Liver (tissue), 8 donors: ENCODE measurements at regions not wholly inside any gene's neighbourhood (a gene's known extent, or its start where the extent isn't known, plus 50 kb on each side); places are given as distances from the start of the nearest gene placed in this dataset.

Experiments
- DNase-seq: peaks from one replicate; pipeline ENCODE4 v3.0.0-alpha.2; 2017; ENCODE audit warnings: low spot score
- H3K27ac ChIP-seq, 2 donors: one replicate each; pipeline ENCODE4 v1.7.0; 2013; ENCODE audit warnings: inconsistent platforms in 2 of 2, low read length in 2 of 2, control low read depth in 1 of 2, low read depth in 1 of 2, mild to moderate bottlenecking in 1 of 2
- H3K27me3 ChIP-seq, 4 donors: one replicate each; pipeline versions ENCODE4 v1.6.1 to v1.7.0; 2013; ENCODE audit warnings: low read length in 3 of 4, inconsistent platforms in 1 of 4, mild to moderate bottlenecking in 1 of 4, moderate library complexity in 1 of 4; ENCODE audit not compliant: control insufficient read depth in 4 of 4, insufficient read depth in 4 of 4
- H3K36me3 ChIP-seq, 4 donors: one replicate each; pipeline versions ENCODE4 v1.6.1 to v1.7.0; 2013; ENCODE audit warnings: low read length in 3 of 4, mild to moderate bottlenecking in 3 of 4, low read depth in 1 of 4, moderate library complexity in 1 of 4; ENCODE audit not compliant: control insufficient read depth in 4 of 4, insufficient read depth in 3 of 4
- H3K4me1 ChIP-seq, 4 donors: one replicate each; pipeline versions ENCODE4 v1.6.1 to v1.7.0; 2013; ENCODE audit warnings: low read length in 3 of 4, mild to moderate bottlenecking in 3 of 4, moderate library complexity in 1 of 4; ENCODE audit not compliant: control insufficient read depth in 4 of 4, insufficient read depth in 4 of 4
- H3K4me3 ChIP-seq, 3 donors: one replicate each; pipeline versions ENCODE4 v1.6.1 to v1.7.0; 2013; ENCODE audit warnings: low read length in 3 of 3, control low read depth in 1 of 3, low read depth in 1 of 3, mild to moderate bottlenecking in 1 of 3
- H3K9ac ChIP-seq, 2 donors: one replicate each; pipeline ENCODE4 v1.7.0; 2013; ENCODE audit warnings: low read length in 2 of 2, mild to moderate bottlenecking in 2 of 2, moderate library complexity in 2 of 2, control low read depth in 1 of 2, low read depth in 1 of 2
- H3K9me3 ChIP-seq, 4 donors: one replicate each; pipeline versions ENCODE4 v1.6.1 to v1.7.0; 2013; ENCODE audit warnings: low read length in 3 of 4; ENCODE audit not compliant: control insufficient read depth in 4 of 4
- CTCF ChIP-seq: fragments of 150-350 bp; IDR thresholded peaks from 2 replicates; pipeline ENCODE4 v1.5.1; 2017; ENCODE audit warnings: improper control_type of control experiment, low read depth, low read length; ENCODE audit not compliant: missing input control
- EGR1 ChIP-seq, 2 donors: IDR thresholded peaks; 2 replicates each; pipeline ENCODE4 v1.6.1; 2016 to 2018; ENCODE audit warnings: antibody characterized with exemption in 2 of 2, low read depth in 2 of 2
- FOXA1 ChIP-seq: IDR thresholded peaks from 2 replicates; pipeline ENCODE4 v1.6.1; 2016; ENCODE audit warnings: antibody characterized with exemption
- FOXA2 ChIP-seq: IDR thresholded peaks from 2 replicates; pipeline ENCODE4 v1.6.1; 2016; ENCODE audit warnings: antibody characterized with exemption
- GABPA ChIP-seq, 2 donors: IDR thresholded peaks in 1 of 2; conservative IDR thresholded peaks in 1 of 2; 2 replicates each; pipeline ENCODE4 v1.6.1; 2016; ENCODE audit warnings: antibody characterized with exemption in 2 of 2, mild to moderate bottlenecking in 1 of 2, moderate library complexity in 1 of 2
- HNF4A ChIP-seq, 2 donors: conservative IDR thresholded peaks; 2 replicates each; pipeline ENCODE4 v1.6.1; 2016; ENCODE audit warnings: antibody characterized with exemption in 2 of 2, mild to moderate bottlenecking in 2 of 2
- HNF4G ChIP-seq: IDR thresholded peaks from 2 replicates; pipeline ENCODE4 v1.6.1; 2016; ENCODE audit warnings: antibody characterized with exemption
- JUND ChIP-seq, 2 donors: IDR thresholded peaks; 2 replicates each; pipeline ENCODE4 v1.6.1; 2016; ENCODE audit warnings: antibody characterized with exemption in 2 of 2
- NR2F2 ChIP-seq: IDR thresholded peaks from 2 replicates; pipeline ENCODE4 v1.6.1; 2016; ENCODE audit warnings: antibody characterized with exemption
- RAD21 ChIP-seq, 2 donors: IDR thresholded peaks; 2 replicates each; pipeline ENCODE4 v1.6.1; 2016; ENCODE audit warnings: antibody characterized with exemption in 2 of 2, mild to moderate bottlenecking in 2 of 2
- RXRA ChIP-seq, 2 donors: IDR thresholded peaks; 2 replicates each; pipeline ENCODE4 v1.6.1; 2017 to 2018; ENCODE audit warnings: antibody characterized with exemption in 2 of 2, mild to moderate bottlenecking in 1 of 2
- SP1 ChIP-seq: IDR thresholded peaks from 2 replicates; pipeline ENCODE4 v1.6.1; 2018; ENCODE audit warnings: antibody characterized with exemption, mild to moderate bottlenecking
- TAF1 ChIP-seq: conservative IDR thresholded peaks from 2 replicates; pipeline ENCODE4 v1.6.1; 2016; ENCODE audit warnings: antibody characterized with exemption, mild to moderate bottlenecking
- YY1 ChIP-seq: IDR thresholded peaks from 2 replicates; pipeline ENCODE4 v1.6.1; 2016; ENCODE audit warnings: antibody characterized with exemption, mild to moderate bottlenecking
- ZBTB33 ChIP-seq: IDR thresholded peaks from 2 replicates; pipeline ENCODE4 v1.6.1; 2016; ENCODE audit warnings: antibody characterized with exemption
- WGBS: extraction: QIAGEN DNeasy Blood & Tissue Kit; methylation state at CpG from one replicate; pipeline ENCODE4 v1.1.7; 2013; 5-methylcytosine and 5-hydroxymethylcytosine counted together
- TF ChIP-seq, protein P1 (sequence below): IDR thresholded peaks from 2 replicates; pipeline ENCODE4 v1.6.1; 2016; ENCODE audit warnings: antibody characterized with exemption
- TF ChIP-seq, protein P2 (sequence below): IDR thresholded peaks from 2 replicates; pipeline ENCODE4 v1.6.1; 2016; ENCODE audit warnings: antibody characterized with exemption
- TF ChIP-seq, protein P3 (sequence below): IDR thresholded peaks from 2 replicates; pipeline ENCODE4 v1.6.1; 2016; ENCODE audit warnings: antibody characterized with exemption, mild to moderate bottlenecking
- donor health status: healthy.
- donor health status: healthy.
- donor health status: healthy.
- donor health status: healthy.
- donor health status: healthy.

GRCh38 chr5:56712895-56713591 lies 102.3 kb upstream of the MAP3K1 start:
- Histone ChIP-seq H3K36me3 (no peaks in the 10 kb centered on the region), H3K27me3 (no peaks in the 10 kb centered on the region), H3K9ac (no peak overlapping the region), H3K4me1 (no peaks in the 10 kb centered on the region), H3K4me3 (no peak overlapping the region), H3K27ac (no peak overlapping the region), H3K9me3 (no peaks in the 10 kb centered on the region)
- DNase-seq = no peak
- 69% methylated on average over 5 of the region's 5 CpGs for WGBS
- TF ChIP-seq HNF4G (no peak), RAD21 (IDR thresholded peaks at IDR 0.05) (no peak), JUND (IDR thresholded peaks at IDR 0.05) (no peak), FOXA2 (no peak), ZBTB33 (no peak), YY1 (no peak), FOXA1 (no peak), SP1 (no peak), HNF4A (conservative IDR thresholded peaks at IDR 0.05) (no peak), EGR1 (IDR thresholded peaks at IDR 0.05; ENCODE audit: low read depth in 2 of 2) (no peak), NR2F2 (no peak), RXRA (IDR thresholded peaks at IDR 0.05) (no peak), TAF1 (no peak), CTCF (no peak), GABPA (IDR thresholded peaks at IDR 0.05 in 1 of 2, conservative IDR thresholded peaks at IDR 0.05 in 1 of 2) (no peak)
- TF ChIP-seq, protein P1, sequence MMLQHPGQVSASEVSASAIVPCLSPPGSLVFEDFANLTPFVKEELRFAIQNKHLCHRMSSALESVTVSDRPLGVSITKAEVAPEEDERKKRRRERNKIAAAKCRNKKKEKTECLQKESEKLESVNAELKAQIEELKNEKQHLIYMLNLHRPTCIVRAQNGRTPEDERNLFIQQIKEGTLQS = no peak
- TF ChIP-seq, protein P2, sequence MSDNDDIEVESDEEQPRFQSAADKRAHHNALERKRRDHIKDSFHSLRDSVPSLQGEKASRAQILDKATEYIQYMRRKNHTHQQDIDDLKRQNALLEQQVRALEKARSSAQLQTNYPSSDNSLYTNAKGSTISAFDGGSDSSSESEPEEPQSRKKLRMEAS = no peak
- TF ChIP-seq, protein P3, sequence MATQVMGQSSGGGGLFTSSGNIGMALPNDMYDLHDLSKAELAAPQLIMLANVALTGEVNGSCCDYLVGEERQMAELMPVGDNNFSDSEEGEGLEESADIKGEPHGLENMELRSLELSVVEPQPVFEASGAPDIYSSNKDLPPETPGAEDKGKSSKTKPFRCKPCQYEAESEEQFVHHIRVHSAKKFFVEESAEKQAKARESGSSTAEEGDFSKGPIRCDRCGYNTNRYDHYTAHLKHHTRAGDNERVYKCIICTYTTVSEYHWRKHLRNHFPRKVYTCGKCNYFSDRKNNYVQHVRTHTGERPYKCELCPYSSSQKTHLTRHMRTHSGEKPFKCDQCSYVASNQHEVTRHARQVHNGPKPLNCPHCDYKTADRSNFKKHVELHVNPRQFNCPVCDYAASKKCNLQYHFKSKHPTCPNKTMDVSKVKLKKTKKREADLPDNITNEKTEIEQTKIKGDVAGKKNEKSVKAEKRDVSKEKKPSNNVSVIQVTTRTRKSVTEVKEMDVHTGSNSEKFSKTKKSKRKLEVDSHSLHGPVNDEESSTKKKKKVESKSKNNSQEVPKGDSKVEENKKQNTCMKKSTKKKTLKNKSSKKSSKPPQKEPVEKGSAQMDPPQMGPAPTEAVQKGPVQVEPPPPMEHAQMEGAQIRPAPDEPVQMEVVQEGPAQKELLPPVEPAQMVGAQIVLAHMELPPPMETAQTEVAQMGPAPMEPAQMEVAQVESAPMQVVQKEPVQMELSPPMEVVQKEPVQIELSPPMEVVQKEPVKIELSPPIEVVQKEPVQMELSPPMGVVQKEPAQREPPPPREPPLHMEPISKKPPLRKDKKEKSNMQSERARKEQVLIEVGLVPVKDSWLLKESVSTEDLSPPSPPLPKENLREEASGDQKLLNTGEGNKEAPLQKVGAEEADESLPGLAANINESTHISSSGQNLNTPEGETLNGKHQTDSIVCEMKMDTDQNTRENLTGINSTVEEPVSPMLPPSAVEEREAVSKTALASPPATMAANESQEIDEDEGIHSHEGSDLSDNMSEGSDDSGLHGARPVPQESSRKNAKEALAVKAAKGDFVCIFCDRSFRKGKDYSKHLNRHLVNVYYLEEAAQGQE = no peak
